K562 (cell line): ENCODE measurements at regions not wholly inside any gene's neighbourhood (a gene's known extent, or its start where the extent isn't known, plus 50 kb on each side); places are given as distances from the start of the nearest gene placed in this dataset.

Experiments
- ATAC-seq: fragments of 200-7000 bp; cut with Tn5 transposase; 3 replicates; pipeline ENCODE4 v1.9.1; 2020; ENCODE audit warnings: moderate library complexity
- BruUV-seq: library from RNA; stranded (reverse); fragments of 400-500 nt; replicated peaks from 2 replicates; lab custom pipeline; 2021; lab: Mats Ljungman, UMichigan
- CTCF ChIA-PET: fragments of 300-600 bp; formaldehyde crosslinking; extraction: SDS; loops from one replicate; lab custom pipeline; 2021; ENCODE audit warnings: low intra/inter-chr PET ratio; lab: Yijun Ruan, JAX
- POLR2A ChIA-PET: fragments of 300-600, 350-650 bp; sonication (Branson Sonifier 250); formaldehyde crosslinking; extraction: SDS; loops from one replicate; lab custom pipeline; 2021; ENCODE audit warnings: antibody characterized with exemption, inconsistent platforms; lab: Yijun Ruan, JAX
- DNase-seq, 4 experiments: peaks; one replicate each; pipeline versions ENCODE4 v3.0.0 to v3.0.0-alpha.2; 2011 to 2018; ENCODE audit warnings: low spot score in 3 of 4, mixed read lengths in 3 of 4; ENCODE audit errors: extremely low read depth in 1 of 4
- FAIRE-seq: peaks from 2 replicates; lab custom pipeline; 2011; peaks lifted over from hg19 to GRCh38; lab: Jason Lieb, UNC
- H2AFZ ChIP-seq: 2 replicates; pipeline ENCODE4 v1.6.0; 2011; ENCODE audit warnings: low read depth, low read length, control low read depth, inconsistent platforms
- H3K27ac ChIP-seq: fragments of 200-600 bp; 3 replicates; pipeline ENCODE4 v1.8.0; 2011; ENCODE audit warnings: low read depth, mild to moderate bottlenecking, control low read depth, inconsistent platforms, low read length, moderate library complexity, mixed read lengths; ENCODE audit errors: extremely low read depth
- H3K27me3 ChIP-seq, 2 experiments: fragments of 300-600 bp in 1 of 2; 2 replicates in 1 of 2; 3 replicates in 1 of 2; pipeline versions ENCODE4 v1.6.0 to v1.8.0; 2011; ENCODE audit warnings: inconsistent platforms in 2 of 2, low read length in 2 of 2, mild to moderate bottlenecking in 1 of 2, mixed read lengths in 1 of 2, moderate library complexity in 1 of 2; ENCODE audit not compliant: control insufficient read depth in 2 of 2, insufficient read depth in 2 of 2
- H3K36me3 ChIP-seq: fragments of 300-600 bp; 3 replicates; pipeline ENCODE4 v1.8.0; 2011; ENCODE audit warnings: mild to moderate bottlenecking, low read length, inconsistent platforms; ENCODE audit not compliant: control insufficient read depth, insufficient read depth
- H3K4me1 ChIP-seq, 2 experiments: fragments of 200-600 bp in 1 of 2; replicated peaks in 1 of 2; 2 replicates in 1 of 2; 3 replicates in 1 of 2; pipeline versions ENCODE4 v1.5.1 to v1.8.0; 2011; ENCODE audit warnings: inconsistent platforms in 2 of 2, low read length in 2 of 2, mild to moderate bottlenecking in 1 of 2, mixed read lengths in 1 of 2, moderate library complexity in 1 of 2; ENCODE audit not compliant: control insufficient read depth in 2 of 2, insufficient read depth in 2 of 2
- H3K4me2 ChIP-seq: 2 replicates; pipeline ENCODE4 v1.6.1; 2011; ENCODE audit warnings: low read length, control low read depth, inconsistent platforms, mixed read lengths; ENCODE audit not compliant: insufficient read depth
- H3K4me3 ChIP-seq: fragments of 200-600 bp; sonication (generic), shearing (Covaris generic); 2 replicates; pipeline ENCODE4 v1.5.1; 2016; ENCODE audit warnings: control low read depth, inconsistent platforms
- H3K79me2 ChIP-seq: fragments of 200-600 bp; 3 replicates; pipeline ENCODE4 v1.8.0; 2011; ENCODE audit warnings: low read length, inconsistent platforms; ENCODE audit not compliant: control insufficient read depth, insufficient read depth
- H3K9ac ChIP-seq, 2 experiments: 2 replicates each; pipeline versions ENCODE4 v1.6.0 to v1.6.1; 2011; ENCODE audit warnings: low read depth in 2 of 2, low read length in 2 of 2, control low read depth in 1 of 2, inconsistent platforms in 1 of 2, mild to moderate bottlenecking in 1 of 2, mixed read lengths in 1 of 2; ENCODE audit not compliant: insufficient read depth in 1 of 2
- H3K9me1 ChIP-seq: one replicate; pipeline ENCODE4 v1.6.0; 2011; ENCODE audit warnings: inconsistent platforms, mild to moderate bottlenecking, low read length, moderate library complexity; ENCODE audit not compliant: control insufficient read depth, insufficient read depth
- H3K9me3 ChIP-seq: replicated peaks from 2 replicates; pipeline ENCODE4 v1.5.1; 2011; ENCODE audit warnings: low read depth, low read length, inconsistent platforms; ENCODE audit not compliant: control insufficient read depth, insufficient read depth
- H4K20me1 ChIP-seq: replicated peaks from 2 replicates; pipeline ENCODE4 v1.6.1; 2011; ENCODE audit warnings: low read length, inconsistent platforms, mixed read lengths; ENCODE audit not compliant: control insufficient read depth, insufficient read depth
- ARID3B ChIP-seq: fragments of 250-450 bp; sonication (Bioruptor Pico); IDR thresholded peaks from 2 replicates; pipeline ENCODE4 v1.4.0; 2020; ENCODE audit warnings: borderline replicate concordance
- CTBP1 ChIP-seq: fragments of 450-650 bp; IDR thresholded peaks from 2 replicates; pipeline ENCODE4 v1.6.1; 2016; ENCODE audit warnings: borderline replicate concordance
- PHTF2 ChIP-seq: fragments of 250-450 bp; sonication (Bioruptor Pico); IDR thresholded peaks from 2 replicates; pipeline ENCODE4 v1.5.0; 2021; ENCODE audit warnings: mild to moderate bottlenecking
- POLR2G ChIP-seq: fragments of 200-400 bp; formaldehyde crosslinking; IDR thresholded peaks from 2 replicates; pipeline ENCODE4 v1.6.1; 2017; ENCODE audit warnings: low read depth, mild to moderate bottlenecking, antibody characterized with exemption, low read length, moderate library complexity
- PTBP1 ChIP-seq: fragments of 200-400 bp; formaldehyde crosslinking; IDR thresholded peaks from 2 replicates; pipeline ENCODE4 v1.6.1; 2017; ENCODE audit warnings: low read depth, low read length
- ZBTB1 ChIP-seq: sonication (generic); formaldehyde crosslinking; IDR thresholded peaks from 2 replicates; pipeline ENCODE4 v1.8.1; 2023; ENCODE audit warnings: missing genetic modification reagents, low read depth, mild to moderate bottlenecking, borderline replicate concordance
- ZC3H11A ChIP-seq: IDR thresholded peaks from 2 replicates; pipeline ENCODE4 v1.6.1; 2012; ENCODE audit warnings: low read depth, low read length, improper control_type of control experiment
- ZFP30 ChIP-seq: fragments of 250-450 bp; sonication (Bioruptor Pico); IDR thresholded peaks from 2 replicates; pipeline ENCODE4 v1.8.0; 2022; ENCODE audit warnings: moderate library complexity, mild to moderate bottlenecking, inconsistent platforms, borderline replicate concordance
- ZNF407 ChIP-seq: fragments of 450-650 bp; IDR thresholded peaks from 2 replicates; pipeline ENCODE4 v1.6.1; 2016; ENCODE audit warnings: low read depth
- ZNF764 ChIP-seq: fragments of 250-450 bp; sonication (Bioruptor Pico); IDR thresholded peaks from 2 replicates; pipeline ENCODE4 v1.4.0; 2020; ENCODE audit warnings: low read depth, mild to moderate bottlenecking, moderate library complexity
- WGBS: fragments of 100-300 bp; shearing (Covaris generic); methylation state at CpG from one replicate; pipeline ENCODE4 v1.1.6; 2016; ENCODE audit warnings: low coverage, mixed read lengths; ENCODE audit not compliant: insufficient coverage; ENCODE audit errors: missing lambda C conversion rate; 5-methylcytosine and 5-hydroxymethylcytosine counted together
- in situ Hi-C: fragments of 300-500 bp; cut with MboI; formaldehyde crosslinking; loops from 4 replicates; pipeline ENCODE4 v1.15.0; 2018; ENCODE audit warnings: inconsistent platforms, mixed read lengths
- intact Hi-C: fragments of 100-400 bp; cut with micrococcal nuclease; formaldehyde crosslinking; loops from 2 replicates; pipeline ENCODE4 v1.14.2; 2022
- TF ChIP-seq, protein P1 (sequence below): fragments of 250-450 bp; sonication (Bioruptor Pico); IDR thresholded peaks from 2 replicates; pipeline ENCODE4 v1.9.0; 2021; ENCODE audit warnings: mild to moderate bottlenecking, inconsistent platforms

DNA sequence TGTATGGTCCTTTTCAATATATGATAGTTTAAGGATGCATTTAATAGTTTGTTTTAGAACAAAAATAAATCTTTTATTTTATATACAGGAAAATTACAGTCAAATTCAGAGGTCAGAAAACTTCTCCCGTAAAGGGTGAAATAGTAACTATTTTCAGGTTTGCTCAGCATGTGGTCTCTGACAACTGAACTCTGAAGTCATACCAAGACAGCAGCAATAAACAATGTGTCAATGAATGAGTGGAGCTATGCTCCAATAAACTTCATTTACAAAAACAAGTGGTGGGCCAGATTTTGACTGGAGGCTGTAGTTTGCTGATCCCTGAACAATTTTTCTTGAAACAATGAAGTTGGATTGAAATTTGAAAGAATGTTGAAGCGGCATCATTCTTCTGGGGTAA, 123.6 kb downstream of the ZNF248 start:
- CTCF ChIA-PET = no interaction called here
- Histone ChIP-seq H3K4me3 (no peak overlapping the region), H3K36me3 (no peaks in the 10 kb centered on the region), H3K4me1 (peaks cover 0 to 5% of the 10 kb centered on the region in 2 experiments; a peak in 1 of 5 replicates), H3K9ac (no peak overlapping the region), H3K27me3 (no peaks in the 10 kb centered on the region), H3K4me2 (no peak overlapping the region), H3K27ac (no peak overlapping the region), H2AFZ (no peak overlapping the region), H3K9me3 (no peaks in the 10 kb centered on the region), H4K20me1 (no peaks in the 10 kb centered on the region), H3K79me2 (no peaks in the 10 kb centered on the region), H3K9me1 (no peaks in the 10 kb centered on the region)
- ATAC-seq = no peak
- intact Hi-C loops (no loop called here), in situ Hi-C loops (no loop called here)
- POLR2A ChIA-PET = no interaction called here
- no peak for FAIRE-seq
- DNase-seq = no peak
- BruUV-seq = no TSS peak
- WGBS = 9% methylated on average over 2 of the region's 2 CpGs
- no peak for TF ChIP-seq ZFP30 (CRISPR knock-in tag)
- no peak for TF ChIP-seq ZC3H11A
- no peak for TF ChIP-seq ZBTB1 (CRISPR knock-in tag)
- TF ChIP-seq, protein P1, sequence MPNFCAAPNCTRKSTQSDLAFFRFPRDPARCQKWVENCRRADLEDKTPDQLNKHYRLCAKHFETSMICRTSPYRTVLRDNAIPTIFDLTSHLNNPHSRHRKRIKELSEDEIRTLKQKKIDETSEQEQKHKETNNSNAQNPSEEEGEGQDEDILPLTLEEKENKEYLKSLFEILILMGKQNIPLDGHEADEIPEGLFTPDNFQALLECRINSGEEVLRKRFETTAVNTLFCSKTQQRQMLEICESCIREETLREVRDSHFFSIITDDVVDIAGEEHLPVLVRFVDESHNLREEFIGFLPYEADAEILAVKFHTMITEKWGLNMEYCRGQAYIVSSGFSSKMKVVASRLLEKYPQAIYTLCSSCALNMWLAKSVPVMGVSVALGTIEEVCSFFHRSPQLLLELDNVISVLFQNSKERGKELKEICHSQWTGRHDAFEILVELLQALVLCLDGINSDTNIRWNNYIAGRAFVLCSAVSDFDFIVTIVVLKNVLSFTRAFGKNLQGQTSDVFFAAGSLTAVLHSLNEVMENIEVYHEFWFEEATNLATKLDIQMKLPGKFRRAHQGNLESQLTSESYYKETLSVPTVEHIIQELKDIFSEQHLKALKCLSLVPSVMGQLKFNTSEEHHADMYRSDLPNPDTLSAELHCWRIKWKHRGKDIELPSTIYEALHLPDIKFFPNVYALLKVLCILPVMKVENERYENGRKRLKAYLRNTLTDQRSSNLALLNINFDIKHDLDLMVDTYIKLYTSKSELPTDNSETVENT (CRISPR knock-in tag) = no peak
- TF ChIP-seq CTBP1 = no peak
- TF ChIP-seq POLR2G = no peak
- TF ChIP-seq PHTF2 (CRISPR knock-in tag) = no peak
- no peak for TF ChIP-seq ARID3B
- no peak for TF ChIP-seq ZNF764 (CRISPR knock-in tag)
- no peak for TF ChIP-seq ZNF407
- TF ChIP-seq PTBP1 = no peak
